ENCODE measurements at regions not wholly inside any gene's neighbourhood (a gene's known extent, or its start where the extent isn't known, plus 50 kb on each side); places are given as distances from the start of the nearest gene placed in this dataset.

DNA sequence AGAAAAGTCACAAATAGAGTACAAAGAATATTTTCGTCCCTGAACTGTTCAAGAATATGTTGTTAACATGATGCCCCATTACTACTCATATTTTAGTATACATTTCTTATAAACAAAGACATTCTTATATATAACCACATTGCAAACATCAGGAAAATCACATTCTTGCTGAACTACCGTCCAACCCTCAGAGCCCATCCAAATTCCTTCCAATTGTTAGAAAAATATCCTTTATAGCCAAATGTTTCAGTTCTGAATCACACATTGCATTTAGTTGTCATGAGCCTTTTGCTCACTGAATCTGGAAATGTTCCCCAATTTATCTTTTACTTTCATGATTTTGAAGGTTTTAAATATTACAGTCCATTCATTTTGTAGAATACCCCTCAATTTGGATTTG lies 467.8 kb upstream of the ARGLU1 start:
- DNase-seq (ENCODE audit: low spot score): no peak

DNA sequence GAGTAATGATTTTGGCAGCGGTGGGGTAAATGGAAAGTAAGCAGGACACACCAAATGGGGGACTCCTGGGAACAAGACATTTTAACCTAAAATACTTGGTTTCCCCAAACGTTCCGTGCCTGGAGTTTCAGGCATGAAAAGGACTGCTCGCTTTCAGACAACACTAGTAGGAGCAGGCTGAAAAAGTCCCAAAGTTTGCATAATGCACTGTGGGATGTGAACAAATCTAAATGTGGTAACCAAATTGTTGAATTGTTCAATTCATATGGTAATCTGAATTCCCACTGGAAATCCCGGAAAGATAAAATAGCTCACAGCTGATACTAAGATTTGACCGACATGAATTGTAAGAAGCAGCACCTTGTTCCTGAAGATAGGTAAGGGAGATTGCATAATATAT lies 467.2 kb upstream of the ARGLU1 start:
- no peak for DNase-seq (ENCODE audit: low spot score)

GRCh38 chr13:107034236-107034872 lies 466.4 kb upstream of the ARGLU1 start:
- DNase-seq (ENCODE audit: low spot score): no peak

- no peak for DNase-seq (ENCODE audit: low spot score)
Observed at GRCh38 chr13:107031716-107032115, 463.8 kb upstream of the ARGLU1 start.

- DNase-seq (ENCODE audit: low spot score): no peak
Observed at GRCh38 chr13:107028751-107029150, 460.8 kb upstream of the ARGLU1 start.

DNA sequence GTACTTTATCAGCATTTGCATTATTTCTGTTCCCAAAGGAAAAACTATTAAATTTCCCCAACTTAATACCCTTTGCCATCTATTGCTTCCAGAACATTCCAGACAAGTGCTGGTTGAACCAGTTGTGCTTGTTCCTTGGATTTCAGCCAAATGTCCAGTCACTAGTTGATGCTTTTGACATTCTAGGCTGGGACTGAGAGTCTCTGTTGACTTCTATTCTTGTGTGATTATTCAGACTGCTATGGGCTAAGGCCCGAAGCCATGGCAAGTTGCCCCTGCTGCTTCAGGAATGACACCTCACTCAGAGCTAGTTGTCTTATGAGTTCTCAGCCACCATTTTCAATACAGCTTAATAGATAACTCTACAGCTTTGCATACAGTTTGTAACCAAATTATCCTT lies 458.1 kb upstream of the ARGLU1 start:
- no peak for DNase-seq (ENCODE audit: low spot score)

DNA sequence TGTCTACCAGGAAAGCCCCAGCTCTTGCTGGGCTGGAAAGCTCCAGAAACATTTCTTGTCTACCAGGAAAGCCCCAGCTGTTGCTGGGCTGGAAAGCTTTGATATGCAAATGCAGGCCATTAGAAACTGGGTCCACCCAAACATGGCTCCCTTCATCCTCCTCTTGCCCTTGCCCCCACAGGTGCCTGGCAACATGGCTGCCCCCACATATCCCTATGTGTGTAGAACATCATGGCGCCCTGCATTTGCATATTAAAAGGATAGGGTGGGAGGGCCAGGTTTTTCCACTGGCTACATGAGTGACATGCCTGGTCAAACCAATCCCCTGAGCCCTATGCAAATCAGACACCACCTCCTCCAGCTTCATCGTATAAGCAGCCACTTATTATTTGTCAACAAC lies 455.4 kb upstream of the ARGLU1 start:
- no peak for DNase-seq (ENCODE audit: low spot score)

- no peak for DNase-seq (ENCODE audit: low spot score)
Observed at GRCh38 chr13:107020393-107020792, 452.5 kb upstream of the ARGLU1 start.

GRCh38 chr13:107018285-107018684 lies 450.3 kb upstream of the ARGLU1 start:
- DNase-seq (ENCODE audit: low spot score): no peak

GRCh38 chr13:107006661-107007060 lies 438.7 kb upstream of the ARGLU1 start:
- no peak for DNase-seq (ENCODE audit: low spot score)

- DNase-seq (ENCODE audit: low spot score): no peak
Observed at GRCh38 chr13:107005577-107005976, 437.6 kb upstream of the ARGLU1 start.

GRCh38 chr13:107003911-107004310 lies 436.0 kb upstream of the ARGLU1 start:
- DNase-seq (ENCODE audit: low spot score): no peak

DNA sequence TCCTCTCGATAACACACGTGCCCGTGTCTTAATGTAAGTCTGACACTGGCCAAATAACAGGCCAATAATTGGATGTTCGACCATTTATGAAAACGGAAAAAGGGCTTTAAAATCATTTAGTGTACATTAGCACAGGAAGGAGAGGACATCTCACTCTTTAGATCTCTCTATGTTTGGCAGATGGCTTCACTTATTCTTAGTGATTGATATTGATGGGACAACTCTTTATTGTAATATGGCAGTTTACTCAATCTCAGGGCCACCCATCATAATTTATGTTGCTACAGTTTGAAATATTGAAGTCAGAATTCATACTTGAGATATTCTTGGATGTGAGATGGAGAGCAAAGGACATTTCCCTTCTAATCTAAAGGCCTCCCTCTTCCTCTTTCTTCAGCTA lies 430.7 kb upstream of the ARGLU1 start:
- DNase-seq (ENCODE audit: low spot score): no peak

DNA sequence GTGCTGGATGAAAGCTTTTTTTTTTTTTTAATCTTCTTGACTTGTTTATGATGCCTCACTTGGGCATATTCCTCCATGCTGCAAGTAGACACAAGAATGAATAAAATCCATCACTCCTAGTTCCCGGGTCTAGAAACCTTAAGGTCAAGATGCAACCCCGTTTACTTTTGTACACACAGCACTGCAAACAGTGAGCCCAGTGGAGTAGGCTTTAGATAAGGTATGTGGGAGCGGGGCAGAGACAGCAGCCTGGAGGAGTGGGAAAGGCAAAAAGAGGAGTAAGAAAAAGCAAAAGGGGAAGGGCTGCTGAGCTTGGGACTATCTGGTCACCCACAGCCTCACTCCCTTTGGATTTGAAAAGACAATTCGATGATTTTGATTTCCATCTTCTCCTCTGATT lies 429.8 kb upstream of the ARGLU1 start:
- no peak for DNase-seq (ENCODE audit: low spot score)

- DNase-seq (ENCODE audit: low spot score): no peak
Observed at GRCh38 chr13:106996867-106997618, 429.1 kb upstream of the ARGLU1 start.

DNA sequence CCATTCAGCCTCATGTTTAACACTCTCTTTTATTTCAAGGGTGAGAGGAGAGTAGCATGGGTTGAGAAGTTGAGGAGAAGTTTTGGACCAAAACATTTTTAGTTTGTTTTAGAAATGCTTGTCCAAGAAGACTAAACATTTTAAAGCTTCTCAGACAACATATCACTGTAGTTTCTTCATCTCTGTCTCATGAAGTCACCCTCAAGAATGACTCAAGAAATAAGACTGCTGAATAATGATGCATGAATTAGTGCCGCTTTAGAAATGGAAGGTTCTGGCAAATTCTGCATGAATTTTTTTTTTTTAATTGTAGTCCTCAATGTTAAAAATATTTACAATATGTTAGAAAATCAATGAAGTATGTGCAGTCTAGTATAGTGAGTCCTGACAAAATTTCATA lies 422.7 kb upstream of the ARGLU1 start:
- DNase-seq (ENCODE audit: low spot score): no peak

DNA sequence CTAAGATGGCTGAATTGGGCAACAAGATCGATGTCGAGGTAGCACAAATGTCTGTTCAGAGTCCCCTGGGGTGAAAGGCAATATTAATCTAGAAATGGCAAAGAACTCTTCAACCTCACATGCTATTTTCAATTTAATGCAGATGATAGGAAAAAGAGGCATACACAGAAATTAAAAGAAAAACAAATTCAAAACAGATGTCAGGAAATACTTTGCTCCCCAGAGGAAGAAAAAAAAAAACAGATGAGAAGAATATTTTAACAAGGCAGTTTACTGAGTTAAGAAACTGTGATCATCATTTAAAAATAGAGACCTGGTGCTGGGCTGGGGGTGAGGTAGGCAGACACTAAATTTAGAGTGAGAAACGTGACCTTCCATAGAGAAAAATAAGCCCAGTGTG lies 421.9 kb upstream of the ARGLU1 start:
- DNase-seq (ENCODE audit: low spot score): no peak

DNA sequence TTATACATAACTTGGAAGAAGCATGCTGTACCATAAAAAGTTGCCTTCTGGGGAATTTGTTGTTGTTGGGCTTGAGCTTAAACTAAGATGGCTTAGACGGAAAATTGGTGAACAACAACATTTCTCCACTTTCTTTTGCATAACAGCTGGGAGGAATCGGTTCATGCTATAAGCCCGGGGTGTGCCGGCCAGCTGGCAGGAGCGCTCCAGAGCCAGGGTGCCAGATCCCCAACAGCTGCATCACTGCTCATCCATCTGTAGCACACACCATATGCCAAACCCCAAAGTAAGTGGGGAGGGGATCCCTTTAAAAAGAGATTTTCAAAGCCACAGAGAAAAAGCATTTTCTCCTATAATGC lies 419.5 kb upstream of the ARGLU1 start:
- no peak for DNase-seq (ENCODE audit: low spot score)

DNA sequence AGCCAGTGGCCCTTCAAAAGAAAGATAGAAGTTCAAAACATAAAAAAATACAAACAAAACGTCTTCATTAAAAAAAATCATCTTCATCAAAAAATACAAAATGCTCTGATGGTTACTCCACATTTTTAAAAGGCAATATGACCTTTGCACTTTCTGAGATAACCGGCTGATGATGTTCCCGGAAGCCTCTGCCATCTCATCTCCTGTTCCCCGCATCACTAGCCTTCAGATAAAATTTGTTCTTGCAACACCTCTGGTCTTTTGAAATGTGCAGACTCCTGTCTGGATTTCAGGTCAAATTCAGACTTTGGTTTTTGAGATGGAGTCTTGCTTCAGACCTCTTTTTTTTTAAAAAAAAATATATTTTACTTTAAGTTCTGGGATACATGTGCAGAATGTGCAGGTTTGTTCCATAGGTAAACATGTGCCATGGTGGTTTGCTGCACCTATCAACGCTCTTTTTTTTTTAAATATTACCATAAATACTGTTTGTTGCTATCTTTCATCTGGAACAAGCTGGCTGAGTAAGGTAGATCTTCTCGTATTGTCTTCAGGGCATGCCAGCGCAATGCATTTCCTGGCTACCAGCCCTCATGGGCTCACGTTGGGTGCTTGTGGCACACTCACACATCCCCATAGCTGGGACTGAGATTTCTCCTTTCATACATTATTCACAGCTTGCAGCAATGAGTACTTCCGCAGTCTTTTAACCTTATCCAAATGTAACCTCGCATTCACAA lies 418.9 kb upstream of the ARGLU1 start:
- no peak for DNase-seq (ENCODE audit: low spot score)

- DNase-seq (ENCODE audit: low spot score): peak; percentile 15
Observed at GRCh38 chr13:106986033-106986484, 418.1 kb upstream of the ARGLU1 start.

- no peak for DNase-seq (ENCODE audit: low spot score)
Observed at GRCh38 chr13:106985481-106985880, 417.5 kb upstream of the ARGLU1 start.

DNA sequence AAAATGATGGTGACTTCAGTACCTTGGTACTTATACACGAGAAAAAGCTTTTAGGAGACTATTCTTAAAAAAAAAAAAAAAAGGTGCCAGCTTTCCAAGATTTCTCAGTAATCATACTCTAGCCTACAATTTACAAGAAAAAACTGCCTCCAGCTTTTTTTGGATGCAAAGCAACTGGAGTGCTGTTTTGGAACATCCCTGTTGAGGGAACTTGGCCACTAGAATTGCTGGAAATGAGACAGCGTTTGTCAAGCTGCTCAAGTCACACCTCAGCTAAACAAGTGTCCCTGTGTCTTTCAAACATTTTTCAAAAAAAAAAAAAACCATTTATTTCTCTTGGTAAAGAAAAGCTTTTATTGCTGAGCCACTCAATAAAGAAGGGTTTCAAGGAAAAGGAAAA lies 413.1 kb upstream of the ARGLU1 start:
- DNase-seq (ENCODE audit: low spot score): no peak

DNA sequence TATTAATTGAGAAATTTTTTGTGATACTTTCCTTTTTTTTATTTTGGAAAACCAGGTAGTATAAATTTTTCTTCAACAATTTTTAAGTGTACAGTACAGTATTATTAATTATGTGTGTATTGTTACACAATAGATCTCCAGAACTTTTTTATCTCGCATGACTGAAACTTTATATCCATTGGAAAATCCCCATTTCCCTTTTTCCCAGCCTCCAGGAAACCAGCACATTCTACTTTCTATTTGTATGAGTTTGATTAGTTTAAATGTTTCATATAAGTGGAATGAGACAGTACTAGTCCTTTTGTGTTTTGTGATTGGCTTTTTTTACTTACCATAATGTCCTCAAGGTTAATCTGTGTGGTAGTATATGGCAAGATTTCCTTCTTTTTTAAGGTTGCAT lies 399.5 kb upstream of the ARGLU1 start:
- no peak for DNase-seq (ENCODE audit: low spot score)
